K562 (cell line): ENCODE measurements at regions not wholly inside any gene's neighbourhood (a gene's known extent, or its start where the extent isn't known, plus 50 kb on each side); places are given as distances from the start of the nearest gene placed in this dataset.

ENCODE experiments used
- ATAC-seq: fragments of 200-7000 bp; cut with Tn5 transposase; 3 replicates; pipeline ENCODE4 v1.9.1; 2020; ENCODE audit warnings: moderate library complexity
- BruUV-seq: library from RNA; stranded (reverse); fragments of 400-500 nt; replicated peaks from 2 replicates; lab custom pipeline; 2021; lab: Mats Ljungman, UMichigan
- CTCF ChIA-PET: fragments of 300-600 bp; formaldehyde crosslinking; extraction: SDS; loops from one replicate; lab custom pipeline; 2021; ENCODE audit warnings: low intra/inter-chr PET ratio; lab: Yijun Ruan, JAX
- POLR2A ChIA-PET: fragments of 300-600, 350-650 bp; sonication (Branson Sonifier 250); formaldehyde crosslinking; extraction: SDS; loops from one replicate; lab custom pipeline; 2021; ENCODE audit warnings: antibody characterized with exemption, inconsistent platforms; lab: Yijun Ruan, JAX
- DNase-seq, 4 experiments: peaks; one replicate each; pipeline versions ENCODE4 v3.0.0 to v3.0.0-alpha.2; 2011 to 2018; ENCODE audit warnings: low spot score in 3 of 4, mixed read lengths in 3 of 4; ENCODE audit errors: extremely low read depth in 1 of 4
- FAIRE-seq: peaks from 2 replicates; lab custom pipeline; 2011; peaks lifted over from hg19 to GRCh38; lab: Jason Lieb, UNC
- H2AFZ ChIP-seq: 2 replicates; pipeline ENCODE4 v1.6.0; 2011; ENCODE audit warnings: low read depth, low read length, control low read depth, inconsistent platforms
- H3K27ac ChIP-seq: fragments of 200-600 bp; 3 replicates; pipeline ENCODE4 v1.8.0; 2011; ENCODE audit warnings: low read depth, mild to moderate bottlenecking, control low read depth, inconsistent platforms, low read length, moderate library complexity, mixed read lengths; ENCODE audit errors: extremely low read depth
- H3K27me3 ChIP-seq, 2 experiments: fragments of 300-600 bp in 1 of 2; 2 replicates in 1 of 2; 3 replicates in 1 of 2; pipeline versions ENCODE4 v1.6.0 to v1.8.0; 2011; ENCODE audit warnings: inconsistent platforms in 2 of 2, low read length in 2 of 2, mild to moderate bottlenecking in 1 of 2, mixed read lengths in 1 of 2, moderate library complexity in 1 of 2; ENCODE audit not compliant: control insufficient read depth in 2 of 2, insufficient read depth in 2 of 2
- H3K36me3 ChIP-seq: fragments of 300-600 bp; 3 replicates; pipeline ENCODE4 v1.8.0; 2011; ENCODE audit warnings: mild to moderate bottlenecking, low read length, inconsistent platforms; ENCODE audit not compliant: control insufficient read depth, insufficient read depth
- H3K4me1 ChIP-seq, 2 experiments: fragments of 200-600 bp in 1 of 2; replicated peaks in 1 of 2; 2 replicates in 1 of 2; 3 replicates in 1 of 2; pipeline versions ENCODE4 v1.5.1 to v1.8.0; 2011; ENCODE audit warnings: inconsistent platforms in 2 of 2, low read length in 2 of 2, mild to moderate bottlenecking in 1 of 2, mixed read lengths in 1 of 2, moderate library complexity in 1 of 2; ENCODE audit not compliant: control insufficient read depth in 2 of 2, insufficient read depth in 2 of 2
- H3K4me2 ChIP-seq: 2 replicates; pipeline ENCODE4 v1.6.1; 2011; ENCODE audit warnings: low read length, control low read depth, inconsistent platforms, mixed read lengths; ENCODE audit not compliant: insufficient read depth
- H3K4me3 ChIP-seq: fragments of 200-600 bp; sonication (generic), shearing (Covaris generic); 2 replicates; pipeline ENCODE4 v1.5.1; 2016; ENCODE audit warnings: control low read depth, inconsistent platforms
- H3K79me2 ChIP-seq: fragments of 200-600 bp; 3 replicates; pipeline ENCODE4 v1.8.0; 2011; ENCODE audit warnings: low read length, inconsistent platforms; ENCODE audit not compliant: control insufficient read depth, insufficient read depth
- H3K9ac ChIP-seq, 2 experiments: 2 replicates each; pipeline versions ENCODE4 v1.6.0 to v1.6.1; 2011; ENCODE audit warnings: low read depth in 2 of 2, low read length in 2 of 2, control low read depth in 1 of 2, inconsistent platforms in 1 of 2, mild to moderate bottlenecking in 1 of 2, mixed read lengths in 1 of 2; ENCODE audit not compliant: insufficient read depth in 1 of 2
- H3K9me1 ChIP-seq: one replicate; pipeline ENCODE4 v1.6.0; 2011; ENCODE audit warnings: inconsistent platforms, mild to moderate bottlenecking, low read length, moderate library complexity; ENCODE audit not compliant: control insufficient read depth, insufficient read depth
- H3K9me3 ChIP-seq: replicated peaks from 2 replicates; pipeline ENCODE4 v1.5.1; 2011; ENCODE audit warnings: low read depth, low read length, inconsistent platforms; ENCODE audit not compliant: control insufficient read depth, insufficient read depth
- H4K20me1 ChIP-seq: replicated peaks from 2 replicates; pipeline ENCODE4 v1.6.1; 2011; ENCODE audit warnings: low read length, inconsistent platforms, mixed read lengths; ENCODE audit not compliant: control insufficient read depth, insufficient read depth
- BACH1 ChIP-seq: fragments of 200-800 bp; sonication (Bioruptor generic); IDR thresholded peaks from 2 replicates; pipeline ENCODE4 v1.6.1; 2016; ENCODE audit warnings: missing genetic modification characterization, missing compliant biosample characterization
- BHLHE40 ChIP-seq: IDR thresholded peaks from 2 replicates; pipeline ENCODE4 v1.6.1; 2011; ENCODE audit warnings: low read length, improper control_type of control experiment
- ID3 ChIP-seq, 2 experiments: fragments of 250-450 bp in 1 of 2; fragments of 450-650 bp in 1 of 2; sonication (Bioruptor Pico) in 1 of 2; IDR thresholded peaks; 2 replicates each; pipeline versions ENCODE4 v1.6.1 to v1.8.0; 2016 to 2021; ENCODE audit warnings: mild to moderate bottlenecking in 2 of 2, moderate library complexity in 2 of 2, missing compliant biosample characterization in 1 of 2, missing genetic modification characterization in 1 of 2
- NRF1 ChIP-seq, 2 experiments: fragments of 450-650 bp; IDR thresholded peaks in 1 of 2; conservative IDR thresholded peaks in 1 of 2; 2 replicates each; pipeline ENCODE4 v1.6.1; 2014; ENCODE audit warnings: mild to moderate bottlenecking in 2 of 2
- SAFB2 ChIP-seq: fragments of 200-400 bp; formaldehyde crosslinking; IDR thresholded peaks from 2 replicates; pipeline ENCODE4 v1.6.1; 2018; ENCODE audit warnings: borderline replicate concordance, low read length, low read depth, moderate library complexity; ENCODE audit not compliant: severe bottlenecking
- TFE3 ChIP-seq: fragments of 450-650 bp; formaldehyde crosslinking; IDR thresholded peaks from 2 replicates; pipeline ENCODE4 v1.4.0; 2020; ENCODE audit warnings: mild to moderate bottlenecking, mixed read lengths
- ZBTB17 ChIP-seq: fragments of 450-650 bp; formaldehyde crosslinking; IDR thresholded peaks from 2 replicates; pipeline ENCODE4 v1.4.0; 2020; ENCODE audit warnings: mild to moderate bottlenecking
- ZEB2 ChIP-seq: fragments of 450-650 bp; IDR thresholded peaks from 2 replicates; pipeline ENCODE4 v1.6.1; 2016
- ZNF354B ChIP-seq: fragments of 250-450 bp; sonication (Bioruptor Pico); IDR thresholded peaks from 2 replicates; pipeline ENCODE4 v1.4.0; 2020
- ZNF449 ChIP-seq: fragments of 250-450 bp; sonication (Bioruptor Pico); IDR thresholded peaks from 2 replicates; pipeline ENCODE4 v1.8.0; 2022; ENCODE audit warnings: moderate library complexity, mild to moderate bottlenecking, inconsistent platforms
- ZNF561 ChIP-seq: fragments of 450-650 bp; formaldehyde crosslinking; conservative IDR thresholded peaks from 2 replicates; pipeline ENCODE4 v1.4.0; 2020; ENCODE audit warnings: mild to moderate bottlenecking, moderate library complexity
- ZNF696 ChIP-seq: fragments of 250-450 bp; sonication (Bioruptor Pico); conservative IDR thresholded peaks from 2 replicates; pipeline ENCODE4 v1.4.0; 2020; ENCODE audit warnings: mild to moderate bottlenecking, moderate library complexity
- ZNF717 ChIP-seq: fragments of 250-450 bp; sonication (Bioruptor Pico); IDR thresholded peaks from 2 replicates; pipeline ENCODE4 v1.5.0; 2021
- WGBS: fragments of 100-300 bp; shearing (Covaris generic); methylation state at CpG from one replicate; pipeline ENCODE4 v1.1.6; 2016; ENCODE audit warnings: low coverage, mixed read lengths; ENCODE audit not compliant: insufficient coverage; ENCODE audit errors: missing lambda C conversion rate; 5-methylcytosine and 5-hydroxymethylcytosine counted together
- in situ Hi-C: fragments of 300-500 bp; cut with MboI; formaldehyde crosslinking; loops from 4 replicates; pipeline ENCODE4 v1.15.0; 2018; ENCODE audit warnings: inconsistent platforms, mixed read lengths
- intact Hi-C: fragments of 100-400 bp; cut with micrococcal nuclease; formaldehyde crosslinking; loops from 2 replicates; pipeline ENCODE4 v1.14.2; 2022

- DNase-seq (no peak), FAIRE-seq (no peak), ATAC-seq (no peak)
- BruUV-seq: no TSS peak
- no peaks in the 10 kb centered on the region for H3K4me1 ChIP-seq
- intact Hi-C loops: no loop called here
- no peaks in the 10 kb centered on the region for H3K36me3 ChIP-seq
- in situ Hi-C loops: no loop called here
- WGBS: 0% methylated on average over 6 of the region's 6 CpGs
- H3K79me2 ChIP-seq: no peaks in the 10 kb centered on the region
- no peak overlapping the region for H3K4me2 ChIP-seq
- H4K20me1 ChIP-seq: no peaks in the 10 kb centered on the region
- ChIA-PET POLR2A (no interaction called here), CTCF (no interaction called here)
- H3K4me3 ChIP-seq: no peak overlapping the region
- H3K27ac ChIP-seq: no peak overlapping the region
- no peak overlapping the region for H3K9ac ChIP-seq
- H3K9me1 ChIP-seq: no peaks in the 10 kb centered on the region
- TF ChIP-seq ZNF696 (no peak), SAFB2 (no peak), ID3 (CRISPR knock-in tag; IDR thresholded peaks at IDR 0.05) (no peak), ID3 (tag; IDR thresholded peaks at IDR 0.05) (no peak)
- H2AFZ ChIP-seq: no peak overlapping the region
- no peaks in the 10 kb centered on the region for H3K27me3 ChIP-seq
- H3K9me3 ChIP-seq: no peaks in the 10 kb centered on the region
Measured at GRCh38 chr4:182177166-182177565, 66.0 kb upstream of the TENM3 start.

DNA sequence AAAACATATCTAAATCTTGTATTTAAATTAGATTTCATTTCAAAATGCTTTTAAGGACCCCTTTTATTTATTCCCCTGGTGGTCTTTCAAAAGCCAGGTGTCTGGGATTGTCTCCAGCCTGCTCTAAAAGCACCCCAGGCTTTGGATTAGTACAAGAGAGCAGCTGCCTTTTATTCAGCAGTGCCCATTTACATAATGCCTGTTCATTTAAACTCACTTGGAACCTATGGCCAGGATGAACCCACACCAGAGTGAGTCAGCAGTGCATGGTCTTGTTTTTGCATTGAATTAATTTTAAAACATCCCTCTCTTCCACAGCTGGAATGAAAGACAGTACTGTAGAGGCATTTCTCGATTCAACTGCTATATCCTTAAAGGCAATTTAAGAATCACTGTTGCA is 64.1 kb upstream of the TENM3 start:
- WGBS: 0% methylated on average over 1 of the region's 1 CpG
- POLR2A ChIA-PET: no interaction called here
- FAIRE-seq: no peak

More for the DNA sequence above, 64.1 kb upstream of the TENM3 start:
- Histone ChIP-seq H2AFZ (no peak overlapping the region), H3K9me3 (no peaks in the 10 kb centered on the region), H3K36me3 (no peaks in the 10 kb centered on the region), H3K4me1 (no peaks in the 10 kb centered on the region), H3K4me2 (no peak overlapping the region), H3K9me1 (no peaks in the 10 kb centered on the region), H3K79me2 (no peaks in the 10 kb centered on the region), H4K20me1 (no peaks in the 10 kb centered on the region)
- intact Hi-C loops: no loop called here
- DNase-seq (no peak), ATAC-seq (no peak)
- no TSS peak for BruUV-seq
- in situ Hi-C loops: no loop called here
- TF ChIP-seq BHLHE40: no peak
- no peak for TF ChIP-seq NRF1 (conservative IDR thresholded peaks at IDR 0.05 in 1 of 2, IDR thresholded peaks at IDR 0.05 in 1 of 2)
- no peak for TF ChIP-seq ZNF449 (CRISPR knock-in tag)
- no peak for TF ChIP-seq ZBTB17
- no peak for TF ChIP-seq ZEB2
- no peak for TF ChIP-seq ZNF354B (CRISPR knock-in tag)
- no peak for TF ChIP-seq ZNF561 (CRISPR knock-in tag)
- no peak for TF ChIP-seq TFE3 (CRISPR knock-in tag)
- no peak for TF ChIP-seq ZNF717
- TF ChIP-seq BACH1 (tag): no peak
- TF ChIP-seq, all 486 proteins: peak for 0
- H3K4me3 ChIP-seq: no peak overlapping the region
- no peak overlapping the region for H3K27ac ChIP-seq
- no peak overlapping the region for H3K9ac ChIP-seq
- no peaks in the 10 kb centered on the region for H3K27me3 ChIP-seq
- CTCF ChIA-PET: no interaction called here
